Panc1 (cell line): ENCODE measurements at regions not wholly inside any gene's neighbourhood (a gene's known extent, or its start where the extent isn't known, plus 50 kb on each side); places are given as distances from the start of the nearest gene placed in this dataset.
"Not testable (repeated sequence)": the region's sequence is repeated elsewhere in the genome, so short reads cannot be mapped to it uniquely, and the experiment has no call there.

Experiments used
- ATAC-seq: fragments of 200-7000 bp; cut with Tn5 transposase; 2 replicates; pipeline ENCODE4 v1.9.1; 2020; ENCODE audit warnings: mild to moderate bottlenecking, moderate library complexity
- BruUV-seq: library from RNA; stranded (reverse); fragments of 400-500 nt; replicated peaks from 2 replicates; lab custom pipeline; 2021; lab: Mats Ljungman, UMichigan
- CTCF ChIA-PET: fragments of 300-600 bp; sonication (Branson Sonifier 250); formaldehyde crosslinking; loops from one replicate; lab custom pipeline; 2022; ENCODE audit warnings: antibody characterized with exemption; lab: Charles Lee
- POLR2A ChIA-PET: fragments of 300-600 bp; sonication (Branson Sonifier 250); formaldehyde crosslinking; loops from one replicate; lab custom pipeline; 2022; ENCODE audit warnings: antibody characterized with exemption; lab: Charles Lee
- DNase-seq: peaks from one replicate; pipeline ENCODE4 v3.0.0-alpha.2; 2010; ENCODE audit warnings: low read depth, low spot score
- H3K27ac ChIP-seq: 2 replicates; pipeline ENCODE4 v1.5.1; 2011; ENCODE audit warnings: mild to moderate bottlenecking, low read length, inconsistent platforms
- H3K27me3 ChIP-seq: fragments of 200-500 bp; sonication (Bioruptor generic); 2 replicates; pipeline ENCODE4 v1.6.0; 2014; ENCODE audit warnings: low read length, inconsistent platforms; ENCODE audit not compliant: control insufficient read depth, insufficient read depth
- H3K36me3 ChIP-seq: fragments of 200-500 bp; sonication (Bioruptor generic); 2 replicates; pipeline ENCODE4 v1.5.1; 2014; ENCODE audit warnings: inconsistent platforms, mild to moderate bottlenecking, low read length, moderate library complexity; ENCODE audit not compliant: control insufficient read depth, insufficient read depth
- H3K4me1 ChIP-seq: 2 replicates; pipeline ENCODE4 v1.5.1; 2011; ENCODE audit warnings: inconsistent platforms, mild to moderate bottlenecking, low read length, moderate library complexity; ENCODE audit not compliant: control insufficient read depth, insufficient read depth
- H3K4me3 ChIP-seq, 2 experiments: 2 replicates each; pipeline ENCODE4 v1.5.1; 2011 to 2012; ENCODE audit warnings: low read depth in 2 of 2, low read length in 2 of 2, mild to moderate bottlenecking in 2 of 2, inconsistent platforms in 1 of 2, moderate library complexity in 1 of 2
- H3K9me3 ChIP-seq: fragments of 200-500 bp; sonication (Bioruptor generic); 2 replicates; pipeline ENCODE4 v1.5.1; 2014; ENCODE audit warnings: low read depth, mild to moderate bottlenecking, inconsistent platforms, low read length, moderate library complexity; ENCODE audit not compliant: control insufficient read depth, insufficient read depth
- CTCF ChIP-seq: fragments of 450-650 bp; IDR thresholded peaks from 2 replicates; pipeline ENCODE4 v1.5.1; 2017; ENCODE audit warnings: mild to moderate bottlenecking
- POLR2AphosphoS5 ChIP-seq: IDR thresholded peaks from 2 replicates; pipeline ENCODE4 v1.6.1; 2012; ENCODE audit warnings: mild to moderate bottlenecking, low read depth, low read length, moderate library complexity
- REST ChIP-seq, 2 experiments: IDR thresholded peaks; 2 replicates each; pipeline ENCODE4 v1.6.1; 2011 to 2012; ENCODE audit warnings: low read depth in 2 of 2, control low read depth in 1 of 2, low read length in 1 of 2, mild to moderate bottlenecking in 1 of 2, moderate library complexity in 1 of 2; ENCODE audit not compliant: insufficient read depth in 1 of 2
- SIN3A ChIP-seq: IDR thresholded peaks from 2 replicates; pipeline ENCODE4 v1.6.1; 2012; ENCODE audit warnings: low read depth, mild to moderate bottlenecking, low read length, moderate library complexity, borderline replicate concordance; ENCODE audit not compliant: insufficient read depth
- TCF7L2 ChIP-seq: IDR thresholded peaks from 2 replicates; pipeline ENCODE4 v1.6.1; 2011; ENCODE audit warnings: mild to moderate bottlenecking, low read depth, low read length, inconsistent platforms
- in situ Hi-C: cut with HindIII; loops from 2 replicates; pipeline ENCODE4 v1.10.0; 2016; ENCODE audit warnings: low sequenced_read_pairs, low pct_unique_long_range_greater_than_20kb
- intact Hi-C: fragments of 100-400 bp; cut with micrococcal nuclease; formaldehyde crosslinking; loops from one replicate; pipeline ENCODE4 v1.10.0; 2022; ENCODE audit not compliant: unreplicated experiment

GRCh38 chr3:176032043-176032442, 1165.2 kb downstream of the TBL1XR1 start:
- TF ChIP-seq REST (IDR thresholded peaks at IDR 0.05; ENCODE audit: insufficient read depth in 1 of 2, low read depth in 2 of 2, low read length in 1 of 2) (no peak), SIN3A (no peak), CTCF (no peak), POLR2AphosphoS5 (no peak), TCF7L2 (no peak)
- no peak for ATAC-seq
- H3K27me3 ChIP-seq: no peaks in the 10 kb centered on the region
- no peak overlapping the region for H3K4me3 ChIP-seq
- no peaks in the 10 kb centered on the region for H3K36me3 ChIP-seq
- BruUV-seq: no TSS peak
- DNase-seq: no peak
- H3K9me3 ChIP-seq: peaks cover 9% of the 10 kb centered on the region
- ChIA-PET CTCF (no interaction called here), POLR2A (no interaction called here)
- intact Hi-C loops (no loop called here), in situ Hi-C loops (no loop called here)
- no peaks in the 10 kb centered on the region for H3K4me1 ChIP-seq
- H3K27ac ChIP-seq: no peak overlapping the region

- not testable (repeated sequence) for BruUV-seq
These were observed 1157.1 kb downstream of the NAALADL2 start for GRCh38 chr3:176016203-176016602.

GRCh38 chr3:176015228-176015627, 1156.1 kb downstream of the NAALADL2 start:
- H3K9me3 ChIP-seq, H3K4me1 ChIP-seq, intact Hi-C loops, H3K27ac ChIP-seq, DNase-seq, in situ Hi-C loops, H3K4me3 ChIP-seq, H3K27me3 ChIP-seq, POLR2A ChIA-PET, CTCF ChIA-PET, BruUV-seq, ATAC-seq, H3K36me3 ChIP-seq: not testable (repeated sequence)

More at GRCh38 chr3:176016203-176016602, 1157.1 kb downstream of the NAALADL2 start:
- H3K4me1 ChIP-seq, POLR2A ChIA-PET, H3K4me3 ChIP-seq, H3K36me3 ChIP-seq, intact Hi-C loops, ATAC-seq, in situ Hi-C loops, CTCF ChIA-PET, H3K27me3 ChIP-seq, H3K9me3 ChIP-seq, DNase-seq, H3K27ac ChIP-seq: not testable (repeated sequence)
